Stimulated activated CD4-positive, alpha-beta T cell treated with anti-CD3 and anti-CD28 coated beads, Interleukin-4, amount 100 ng/mL, for 48 hours (primary cell): ENCODE measurements at regions not wholly inside any gene's neighbourhood (a gene's known extent, or its start where the extent isn't known, plus 50 kb on each side); places are given as distances from the start of the nearest gene placed in this dataset.

Source experiments
- DNase-seq, 2 donors: peaks; one replicate each; pipeline ENCODE4 v3.0.0-alpha.2; 2020; ENCODE audit warnings: low read depth in 2 of 2

DNA sequence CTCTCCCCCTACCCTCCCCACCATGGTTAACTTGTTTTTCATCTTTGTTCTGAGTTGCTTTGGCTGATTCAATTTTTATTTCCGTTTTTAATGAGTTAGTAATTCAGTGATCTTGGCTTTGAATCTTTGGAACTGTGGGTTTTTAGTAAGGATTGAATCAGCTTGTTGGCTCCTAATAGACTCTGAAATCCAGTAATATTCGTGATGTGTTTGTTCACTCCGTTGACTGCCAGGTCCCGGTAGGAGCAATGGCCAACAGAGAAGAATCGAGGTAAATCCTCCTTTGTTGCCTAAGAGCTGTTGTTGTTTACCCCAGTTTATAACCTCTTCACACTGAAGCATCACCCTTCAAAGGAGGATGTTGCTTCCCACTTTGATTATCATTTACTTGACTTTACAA is 92.7 kb downstream of the PCSK1 start:
- DNase-seq = no peak

DNA sequence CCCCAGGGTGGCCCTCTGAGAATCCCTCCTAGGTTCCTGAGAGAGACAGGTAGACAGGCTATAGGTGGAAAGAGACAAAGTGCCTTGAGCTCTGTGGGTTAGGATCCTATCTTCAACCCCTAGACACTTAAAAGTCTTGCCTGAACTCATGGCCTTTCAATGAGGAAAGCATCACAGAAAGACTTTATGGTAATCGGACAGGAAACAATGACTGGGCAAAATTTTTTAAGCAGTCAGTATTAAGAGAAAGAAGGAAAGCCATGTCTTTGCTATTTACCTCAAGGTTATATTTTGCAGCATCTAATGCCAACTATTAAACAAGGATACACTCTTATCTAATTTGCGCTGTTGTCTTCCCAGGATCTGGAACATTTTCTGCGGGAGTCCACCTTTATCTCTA is 93.2 kb downstream of the PCSK1 start:
- no peak for DNase-seq

DNA sequence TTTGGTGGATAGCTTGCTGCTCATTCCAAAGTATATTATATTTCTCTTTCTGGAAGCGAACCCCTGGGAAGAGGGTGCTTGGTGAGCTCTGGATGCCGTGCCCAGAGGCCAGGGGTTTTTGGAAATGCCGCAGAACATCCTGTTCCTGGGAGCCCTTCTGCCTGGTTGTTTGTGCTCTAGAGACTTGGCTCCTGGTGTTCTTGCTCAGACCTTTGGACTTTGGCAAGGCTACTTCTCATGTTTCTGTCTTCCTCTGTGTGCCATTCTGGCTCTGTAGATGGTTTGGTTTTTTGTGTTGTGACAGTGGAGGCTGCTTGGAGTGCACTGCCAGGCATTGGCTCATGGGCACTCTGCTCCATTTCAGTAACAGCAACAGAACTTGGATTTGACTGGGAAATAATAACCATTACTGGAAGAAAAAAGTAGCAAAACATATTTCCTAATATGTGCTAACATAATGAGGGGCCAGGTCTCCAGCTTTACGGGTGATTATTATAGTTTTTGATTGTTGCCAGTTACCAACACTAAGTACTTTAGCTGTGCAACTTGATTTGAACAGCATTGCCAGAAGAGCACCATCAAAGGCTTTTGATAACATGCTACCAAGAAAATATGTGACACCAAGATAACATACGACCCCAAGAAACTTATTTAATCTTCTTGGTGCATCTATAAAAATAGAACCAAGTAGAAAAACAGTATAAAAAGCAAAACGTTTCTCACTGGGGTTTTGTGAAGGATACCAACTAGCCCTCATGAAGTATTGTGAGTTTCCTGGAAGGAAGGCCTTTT is 94.2 kb downstream of the PCSK1 start:
- no peak for DNase-seq

DNA sequence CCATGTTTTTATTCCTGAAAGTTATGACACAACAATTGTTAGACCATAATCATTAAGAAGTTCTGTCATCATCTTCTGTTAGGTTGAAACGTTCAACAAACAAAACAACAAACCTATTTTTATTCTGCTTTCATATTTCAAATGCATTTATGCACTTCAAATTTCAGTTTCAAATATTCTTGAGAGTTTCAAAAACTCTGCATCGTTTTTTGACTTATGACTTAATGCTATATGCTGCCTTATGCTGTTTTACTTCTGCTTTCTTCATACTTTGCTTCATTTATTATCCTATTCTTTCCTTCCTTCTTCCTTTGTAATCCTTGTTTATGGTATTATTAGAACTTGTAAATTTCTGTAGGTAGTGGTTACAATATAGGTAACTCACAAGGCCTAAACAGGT is 95.0 kb downstream of the PCSK1 start:
- DNase-seq = no peak

DNA sequence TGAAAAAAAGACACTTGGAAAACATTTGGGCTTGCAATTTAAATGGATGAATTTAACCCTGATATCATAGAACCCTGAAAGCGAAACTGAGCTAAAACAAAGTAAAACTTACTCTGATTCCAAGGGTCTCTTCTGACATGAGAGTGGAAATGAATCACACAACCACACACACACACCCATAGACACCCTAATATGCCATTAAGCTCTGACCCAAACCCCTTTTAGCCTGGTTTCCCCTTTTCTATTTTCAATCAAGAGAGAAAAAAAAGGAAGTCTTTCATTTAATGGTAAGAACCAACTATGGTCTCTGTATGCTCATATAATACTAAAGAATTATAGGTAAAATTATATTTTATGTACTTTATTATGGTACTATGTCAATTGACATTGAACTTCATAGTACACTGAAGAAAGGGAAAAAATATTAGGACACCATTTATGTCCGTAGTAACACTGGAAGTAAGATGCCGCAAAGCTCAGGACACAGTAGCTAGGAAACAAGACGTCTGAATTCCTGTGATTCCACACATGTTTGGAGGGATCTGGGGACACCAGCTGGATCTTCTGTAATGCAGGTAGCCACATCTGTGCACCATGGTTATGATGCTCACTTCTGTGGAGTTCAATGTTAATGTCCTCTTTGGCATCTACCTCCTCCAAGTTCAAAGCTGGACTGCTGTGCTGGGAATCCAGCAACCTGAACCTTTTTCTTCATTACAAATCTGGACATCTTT is 95.8 kb downstream of the PCSK1 start:
- no peak for DNase-seq

DNA sequence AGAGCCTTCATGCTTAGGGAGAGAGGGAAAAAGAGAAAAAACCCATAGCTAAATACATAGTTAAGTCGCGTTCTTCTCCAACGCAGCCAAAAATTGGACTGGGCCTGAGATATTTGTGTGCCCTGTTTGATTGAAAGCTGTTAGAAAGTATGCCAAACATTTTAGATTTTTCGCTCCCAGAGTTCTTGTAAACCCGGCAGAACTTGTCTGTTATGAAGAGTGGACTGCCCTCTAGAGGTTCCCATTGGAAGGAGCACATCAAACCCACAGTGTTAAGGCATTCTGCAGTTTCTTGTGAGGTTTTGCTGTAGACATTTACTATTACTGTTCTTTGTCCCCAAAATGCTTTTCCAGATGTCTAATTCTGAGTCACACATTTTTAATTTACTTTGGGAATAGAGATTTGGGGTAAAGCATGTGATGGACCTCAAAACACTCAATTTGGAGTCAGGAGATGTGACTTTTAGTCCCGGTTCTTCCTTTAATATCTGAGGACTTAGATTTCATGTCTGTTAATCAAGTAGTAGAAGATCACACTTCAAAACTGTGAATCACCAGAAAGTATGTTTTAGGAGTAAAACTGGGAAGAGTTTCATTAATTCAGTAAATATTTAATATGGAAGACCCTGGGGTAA is 96.6 kb downstream of the PCSK1 start:
- peak; percentile 26 to 45 for DNase-seq

DNA sequence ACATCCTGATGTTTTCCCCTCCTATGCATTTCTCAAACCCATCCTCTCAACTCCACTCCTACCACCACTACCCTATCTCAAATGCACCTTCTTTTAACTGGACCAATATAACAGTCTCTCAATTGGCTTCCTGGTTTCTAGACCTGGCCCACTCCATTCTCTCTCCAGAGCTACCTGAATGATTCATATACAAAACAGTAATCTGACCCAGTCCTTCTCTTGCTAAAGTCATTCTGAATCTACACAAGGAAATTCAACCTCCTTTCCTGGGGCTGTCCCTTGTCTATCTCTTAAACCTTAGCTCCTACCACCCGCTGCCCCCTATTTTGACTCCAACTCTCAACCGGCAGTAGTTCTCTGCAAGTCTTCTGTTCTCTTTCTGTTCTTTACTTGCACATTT is 97.2 kb downstream of the PCSK1 start:
- DNase-seq = no peak

DNA sequence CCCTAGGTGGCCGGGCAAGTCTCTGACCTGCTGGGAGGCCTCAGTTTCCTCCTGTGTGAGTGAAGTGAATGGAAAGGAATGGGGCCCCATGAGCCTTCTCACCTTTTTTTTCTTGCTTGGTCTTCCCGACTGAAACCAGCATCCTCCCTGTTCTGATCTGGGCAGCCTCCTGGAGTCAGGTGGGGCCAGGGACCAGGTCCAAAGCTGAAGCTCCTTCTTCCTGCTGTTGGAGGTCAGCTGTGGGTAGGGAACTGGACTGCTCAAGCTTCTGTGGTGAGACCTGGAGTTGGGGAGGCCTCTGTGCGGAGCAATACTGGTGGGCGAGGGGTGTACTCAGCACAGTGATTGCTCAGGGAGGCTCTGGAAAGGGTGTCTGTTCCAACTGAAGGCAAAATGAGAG is 99.7 kb downstream of the PCSK1 start:
- DNase-seq = no peak

DNA sequence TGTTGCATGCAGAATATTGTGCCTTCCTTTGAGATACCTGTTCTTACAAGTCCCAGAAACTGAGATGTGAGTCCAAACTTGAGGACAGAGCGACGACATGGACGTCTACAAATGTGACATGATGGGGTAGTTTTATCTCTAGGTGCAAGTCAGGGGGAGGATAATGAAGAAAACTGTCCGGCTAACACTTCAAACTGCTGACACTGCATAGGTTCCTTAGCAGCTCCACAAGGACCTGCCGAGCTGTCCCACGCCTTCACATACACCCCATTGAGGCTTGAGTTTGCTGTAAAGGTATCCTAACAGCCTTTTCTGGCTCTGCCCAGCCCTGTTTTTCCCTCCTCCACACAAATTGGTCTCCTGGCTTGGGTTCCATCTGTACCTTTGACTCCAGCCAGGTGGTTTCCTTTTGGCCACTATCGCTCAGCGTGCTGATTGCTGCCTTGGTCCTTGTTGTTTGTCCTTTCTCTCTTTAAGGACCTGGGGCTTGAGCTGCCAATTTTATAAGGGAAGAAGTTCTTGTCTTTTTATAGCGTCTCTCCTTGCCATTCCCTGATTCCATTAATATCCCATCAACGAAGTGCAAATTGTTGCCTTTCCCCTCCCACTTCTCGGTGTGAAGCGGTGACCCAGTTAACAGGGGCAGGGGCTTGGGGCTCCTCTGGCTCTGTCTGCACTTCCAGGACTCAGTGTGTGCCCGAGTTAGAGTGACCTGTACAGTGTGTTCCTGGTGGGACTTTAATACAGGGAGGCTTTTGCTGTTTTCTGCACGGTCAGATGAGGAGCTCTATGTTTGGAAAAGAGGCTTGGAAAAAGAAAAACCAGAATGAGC is 100.3 kb downstream of the PCSK1 start:
- no peak for DNase-seq

DNA sequence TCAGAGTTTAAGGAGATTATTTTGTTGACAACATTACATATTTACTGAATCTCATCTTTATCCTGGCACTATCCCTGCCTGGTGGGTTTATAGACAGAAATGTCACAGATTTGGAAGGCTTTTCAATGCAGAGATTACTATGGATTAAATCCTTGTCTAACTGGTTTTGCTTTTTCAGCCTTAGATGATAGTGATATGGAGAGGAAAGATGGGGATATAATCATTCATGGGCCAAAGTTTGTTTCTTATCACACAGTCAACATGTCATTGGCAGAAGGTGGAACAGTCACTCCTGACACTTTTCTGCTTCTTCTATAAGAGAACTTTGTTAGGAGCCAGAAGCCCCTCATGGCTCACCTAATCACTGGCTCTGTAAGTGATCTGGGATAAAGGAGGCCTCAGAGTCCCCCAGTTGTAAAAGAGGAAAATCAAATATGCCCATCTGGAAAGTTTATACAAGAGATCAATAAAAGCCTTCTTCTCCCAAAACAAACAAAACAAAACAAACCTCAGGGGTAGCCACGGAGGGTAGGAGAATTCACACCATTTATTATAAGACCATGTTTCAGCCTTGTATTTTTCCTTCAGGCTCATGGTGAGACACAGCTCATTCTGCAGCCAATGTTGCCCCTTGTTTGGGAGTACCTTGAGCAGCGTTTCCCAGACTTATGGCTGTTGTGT is 101.2 kb downstream of the PCSK1 start:
- DNase-seq = no peak

DNA sequence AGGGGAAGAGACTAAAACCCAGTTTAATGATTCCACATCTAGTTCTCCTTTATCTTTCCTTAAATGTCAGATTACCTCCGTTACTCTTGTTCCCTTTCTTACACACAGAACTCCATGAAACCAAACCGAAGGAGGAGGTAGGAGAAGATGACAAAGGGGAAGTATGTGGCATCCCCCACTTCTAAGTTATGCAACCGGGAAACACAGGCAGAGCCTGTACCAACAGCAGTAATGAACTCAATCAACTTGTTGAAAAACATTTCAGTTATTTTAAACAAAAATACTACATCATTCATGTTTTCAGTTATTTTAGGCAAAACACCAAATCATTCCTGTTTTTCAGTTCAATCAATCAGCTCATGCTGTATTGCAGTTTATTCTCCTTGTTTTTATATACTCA is 101.8 kb downstream of the PCSK1 start:
- DNase-seq = no peak

DNA sequence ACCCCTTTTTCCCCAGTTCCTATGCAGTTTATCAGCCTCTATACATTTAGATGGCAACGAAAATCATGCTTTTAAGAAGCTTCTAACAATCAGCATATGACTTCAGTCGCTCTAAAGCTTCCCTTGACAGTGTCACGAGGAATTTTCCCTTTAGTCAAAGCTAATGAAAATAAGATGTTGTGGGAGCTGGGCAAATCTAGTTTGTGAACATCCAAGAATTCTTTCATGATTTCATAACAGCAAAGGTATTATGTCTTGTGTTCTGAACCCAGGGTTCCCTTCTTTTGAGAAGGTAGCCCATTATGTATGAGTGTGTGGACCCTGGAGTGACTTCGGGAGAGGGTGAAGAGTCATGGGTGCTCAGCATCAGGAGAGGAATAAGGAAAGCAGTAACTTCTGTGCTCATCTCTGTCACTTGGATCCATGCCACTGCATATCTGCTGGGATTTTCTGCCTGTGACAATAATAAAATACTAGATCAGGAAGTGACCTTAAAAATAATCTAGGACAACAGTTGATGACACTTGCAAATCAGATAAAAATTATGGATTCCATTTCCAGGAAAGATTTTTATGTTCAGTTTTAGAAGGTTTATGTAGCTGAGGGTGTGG is 102.4 kb downstream of the PCSK1 start:
- no peak for DNase-seq

DNA sequence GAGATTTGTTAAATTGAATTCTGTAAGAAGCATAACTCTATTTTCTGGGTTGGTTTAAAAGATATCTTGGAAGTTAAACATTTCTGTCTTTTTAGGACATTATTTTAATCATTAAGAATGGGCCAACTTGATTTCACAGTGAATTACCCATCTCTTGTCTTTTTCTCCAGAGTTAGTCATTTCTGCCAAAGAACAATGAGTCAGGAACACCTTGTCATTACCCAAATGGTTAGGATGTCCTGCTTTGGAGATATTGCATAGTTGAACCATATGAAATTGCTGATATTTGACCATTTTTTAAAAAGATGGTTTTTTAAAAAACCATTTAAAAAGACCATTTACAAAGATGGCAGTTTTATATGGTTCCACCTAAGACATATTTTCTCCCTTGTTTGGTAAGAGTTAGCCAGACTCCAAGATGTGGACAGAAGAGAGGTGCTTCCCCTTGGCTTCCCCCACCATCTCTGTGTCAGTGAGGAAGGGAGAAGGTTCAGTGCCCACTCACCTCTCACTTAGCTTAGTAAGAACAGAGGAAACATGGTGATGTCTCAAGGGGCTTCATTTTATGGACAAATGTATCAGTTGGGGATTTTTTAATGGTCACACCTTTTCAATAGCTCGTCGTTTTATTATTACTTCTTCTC is 103.0 kb downstream of the PCSK1 start:
- no peak for DNase-seq

DNA sequence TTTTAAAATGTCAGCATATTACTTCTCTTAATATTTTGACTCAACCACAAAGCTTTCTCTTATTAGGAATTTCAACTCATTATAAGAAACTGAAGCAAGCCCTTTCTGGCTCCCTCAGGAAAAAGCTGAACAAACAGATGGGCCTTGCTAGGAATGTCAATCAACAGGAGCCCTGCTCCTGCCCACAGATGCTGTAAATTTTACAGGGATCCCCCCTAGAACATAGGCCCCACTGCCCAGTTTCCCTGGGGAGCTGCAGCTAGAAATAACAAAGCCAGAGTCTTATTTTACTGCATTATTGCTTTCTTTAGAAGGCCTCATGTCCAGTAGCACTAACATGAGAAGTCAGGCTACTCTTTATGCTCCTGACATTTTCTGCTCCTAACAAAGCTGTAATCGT is 103.8 kb downstream of the PCSK1 start:
- DNase-seq = no peak

DNA sequence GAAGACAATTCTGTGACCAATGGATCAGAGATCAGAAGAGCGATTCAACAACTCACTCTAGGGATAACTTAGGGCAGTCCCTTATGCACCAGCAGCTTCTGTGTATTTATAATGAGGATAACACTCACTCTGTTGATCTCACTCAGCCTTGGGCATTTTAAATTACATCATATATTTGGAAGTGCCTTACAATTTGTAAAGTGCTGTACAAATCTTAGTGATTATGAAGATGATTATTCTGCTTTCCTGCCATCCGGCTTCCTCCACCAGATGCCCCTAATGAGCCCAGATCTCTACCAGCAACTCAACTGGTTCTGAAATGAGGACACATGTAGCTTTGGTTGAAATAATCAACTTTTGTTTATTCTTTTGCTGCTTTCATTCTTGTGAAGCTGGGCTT is 105.3 kb downstream of the PCSK1 start:
- no peak for DNase-seq

DNA sequence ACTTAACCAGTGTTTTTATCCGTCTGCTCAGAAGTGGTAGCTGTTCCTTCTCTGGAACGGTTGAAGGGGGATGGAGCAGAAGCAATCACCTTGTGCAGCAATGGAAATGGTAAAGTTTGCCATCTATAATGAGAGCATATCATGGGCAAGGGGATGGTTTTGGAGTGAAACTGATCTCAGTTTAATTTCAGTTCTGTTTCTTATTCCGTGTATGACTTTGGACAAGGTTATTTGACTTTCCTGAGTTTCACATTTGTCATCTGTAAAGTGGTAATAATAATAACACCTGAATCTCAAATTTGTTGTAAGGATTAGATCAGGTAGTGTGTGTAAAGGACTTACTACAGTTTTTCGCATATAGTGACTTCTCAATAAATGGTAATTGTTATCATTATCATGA is 106.1 kb downstream of the PCSK1 start:
- no peak for DNase-seq

DNA sequence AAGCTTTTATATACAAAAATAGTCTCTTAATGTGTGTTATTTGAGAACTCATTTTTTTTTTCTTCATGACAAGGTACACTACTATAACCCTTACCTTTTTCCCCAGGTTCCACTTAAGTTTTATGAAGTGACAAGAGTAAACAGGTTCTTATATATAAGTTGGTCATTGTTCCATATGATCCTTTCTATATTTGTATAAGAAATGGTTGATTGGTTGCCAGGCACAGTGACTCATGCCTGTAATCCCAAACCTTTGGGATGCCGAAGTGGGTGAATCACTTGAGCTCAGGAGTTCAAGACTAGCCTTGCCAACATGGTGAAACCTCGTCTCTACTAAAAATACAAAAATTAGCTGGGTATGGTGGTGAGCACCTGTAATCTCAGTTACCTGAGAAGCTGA is 108.3 kb downstream of the PCSK1 start:
- DNase-seq = no peak

DNA sequence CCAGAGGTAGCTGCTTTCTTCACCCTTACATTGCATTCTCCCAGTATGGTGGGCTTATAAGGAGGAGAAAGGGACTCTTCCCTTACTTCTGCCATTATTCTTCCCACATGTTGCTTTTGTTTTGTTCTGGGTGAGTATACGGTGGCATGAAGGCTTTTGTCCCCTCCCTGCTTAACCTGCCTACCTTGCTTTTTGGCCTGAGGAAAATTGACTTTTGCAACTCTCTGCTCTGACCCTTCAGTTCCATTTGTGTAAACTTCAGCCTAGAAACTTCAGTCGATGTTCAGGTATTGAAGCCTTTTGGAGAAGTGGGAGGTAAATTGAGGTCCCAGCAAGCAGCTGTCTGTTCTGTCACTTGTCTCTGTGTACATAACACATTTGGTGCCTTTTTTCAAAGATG is 110.2 kb downstream of the PCSK1 start:
- no peak for DNase-seq

DNA sequence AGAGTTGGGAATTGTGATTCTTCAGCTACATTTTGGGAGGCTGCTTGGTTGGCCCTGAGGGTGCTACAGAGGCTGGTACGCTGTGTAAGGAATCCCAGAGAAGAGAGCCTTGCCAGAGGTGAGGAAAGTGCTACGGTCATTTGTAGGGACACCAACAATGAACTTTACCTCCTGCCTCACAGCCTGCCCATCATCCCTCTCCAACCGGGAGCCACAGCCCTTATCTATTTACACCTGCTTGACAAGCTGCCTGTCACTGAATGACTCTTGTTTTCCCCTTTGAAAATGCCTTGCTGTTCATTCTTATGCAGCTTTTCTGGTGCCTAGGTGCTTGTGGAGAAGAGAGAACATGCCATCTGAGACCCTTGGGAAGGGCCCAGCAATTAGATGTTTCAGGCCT is 110.8 kb downstream of the PCSK1 start:
- DNase-seq = no peak

DNA sequence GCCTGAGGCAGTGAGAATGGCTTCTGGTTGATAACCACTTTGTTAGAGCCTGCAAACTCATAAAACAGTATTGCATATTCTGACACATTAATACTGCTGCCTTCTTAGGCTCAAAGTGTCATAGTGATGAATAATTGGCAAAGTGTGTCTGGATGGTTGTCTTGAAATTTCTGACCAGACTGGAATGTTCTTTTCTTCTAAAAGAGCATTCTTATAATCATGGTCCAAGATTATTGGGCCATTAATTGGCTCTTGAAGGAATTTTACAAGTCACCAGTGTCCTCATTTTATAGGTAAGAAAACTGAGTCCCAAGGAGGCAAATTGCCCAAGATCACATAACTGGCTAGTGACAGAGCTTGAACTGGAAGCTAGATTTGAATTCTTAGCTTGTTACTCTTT is 111.7 kb downstream of the PCSK1 start:
- DNase-seq = no peak

DNA sequence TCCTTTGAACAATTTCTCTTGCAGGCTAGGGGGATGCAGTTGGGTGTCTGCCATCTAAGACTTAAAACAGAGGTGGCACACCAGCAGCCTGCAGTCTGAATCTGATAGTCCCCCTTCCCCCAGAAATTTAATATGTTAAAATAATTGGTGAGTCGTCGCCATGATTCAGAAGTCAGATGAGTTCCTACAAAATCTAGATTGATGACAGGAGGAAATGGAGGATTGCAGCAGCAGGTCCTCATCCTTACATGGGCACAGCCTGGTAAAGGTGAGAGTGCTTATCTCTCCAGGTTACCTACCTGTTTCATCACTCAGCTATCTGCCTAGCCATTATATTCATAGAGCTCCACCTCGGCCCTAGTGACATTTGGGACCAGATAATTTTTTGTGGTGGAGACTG is 112.3 kb downstream of the PCSK1 start:
- no peak for DNase-seq
